Ovary (tissue), 7 donors: ENCODE measurements at regions not wholly inside any gene's neighbourhood (a gene's known extent, or its start where the extent isn't known, plus 50 kb on each side); places are given as distances from the start of the nearest gene placed in this dataset.

Experiments used
- DNase-seq, 5 donors: peaks; one replicate each; pipeline ENCODE4 v3.0.0-alpha.2; 2019 to 2020
- H3K27ac ChIP-seq, 2 donors: fragments of 200-600 bp; one replicate each; pipeline versions ENCODE4 v1.5.1 to v1.8.0; 2019 to 2022
- H3K27me3 ChIP-seq: fragments of 200-600 bp; one replicate; pipeline ENCODE4 v1.8.0; 2022
- H3K36me3 ChIP-seq: fragments of 200-600 bp; sonication (generic); one replicate; pipeline ENCODE4 v1.5.1; 2019
- H3K4me1 ChIP-seq: one replicate; pipeline ENCODE4 v1.8.1; 2013; ENCODE audit warnings: mild to moderate bottlenecking, moderate library complexity; ENCODE audit not compliant: insufficient read depth
- H3K4me3 ChIP-seq: fragments of 200-600 bp; sonication (generic); one replicate; pipeline ENCODE4 v1.5.1; 2017
- H3K9me3 ChIP-seq, 2 donors: fragments of 200-600 bp in 1 of 2; sonication (generic) in 1 of 2; one replicate each; pipeline versions ENCODE4 v1.5.1 to v1.8.1; 2013 to 2019; ENCODE audit warnings: mild to moderate bottlenecking in 1 of 2, moderate library complexity in 1 of 2
- CTCF ChIP-seq, 3 donors: fragments of 450-650 bp in 2 of 3; fragments of 200-600 bp in 1 of 3; IDR thresholded peaks; one replicate each; pipeline versions ENCODE4 v1.5.1 to v1.8.0; 2016 to 2022; ENCODE audit warnings: antibody characterized with exemption in 3 of 3, mild to moderate bottlenecking in 1 of 3
- EP300 ChIP-seq: sonication (generic); formaldehyde crosslinking; IDR thresholded peaks from one replicate; pipeline ENCODE4 v1.6.1; 2017; ENCODE audit warnings: antibody characterized with exemption
- POLR2A ChIP-seq: fragments of 450-650 bp; IDR thresholded peaks from one replicate; pipeline ENCODE4 v1.6.1; 2017; ENCODE audit warnings: antibody characterized with exemption, mild to moderate bottlenecking, moderate library complexity
- WGBS, 3 donors: extraction: QIAGEN DNeasy Blood & Tissue Kit in 1 of 3; methylation state at CpG; one replicate each; pipeline versions ENCODE4 v1.1.5 to v1.1.7; 2013 to 2017; 5-methylcytosine and 5-hydroxymethylcytosine counted together
- intact Hi-C, 4 donors: fragments of 100-400 bp; cut with DNase I; formaldehyde crosslinking; loops; one replicate each; pipeline versions ENCODE4 v1.11.0 to v1.15.1; 2022 to 2023
- donor health status: DM: no; HTN: no; CAD: no; lungs with moderate emphysema.
- donor health status: DM: no; HTN: no; CAD: no.
- donor health status: Bipolar disorder and iron deficiency.
- donor health status: DM: no; HTN: no; CAD: no.
- donor health status: DM: yes; HTN: yes; CAD: no.

- Histone ChIP-seq H3K36me3 (no peaks in the 10 kb centered on the region), H3K27me3 (no peaks in the 10 kb centered on the region), H3K4me3 (no peak overlapping the region), H3K27ac (no peak overlapping the region), H3K4me1 (no peaks in the 10 kb centered on the region), H3K9me3 (peaks cover 0 to 5% of the 10 kb centered on the region in 2 donors)
- DNase-seq = no peak
- WGBS, 3 donors = 91 to 97% (median 94%) methylated on average over 2 of the region's 2 CpGs
- intact Hi-C loops = no loop called here
- TF ChIP-seq POLR2A (no peak), CTCF (IDR thresholded peaks at IDR 0.05) (no peak), EP300 (no peak)
Observed at GRCh38 chr1:60173006-60173405, 99.4 kb upstream of the C1orf87 start.

GRCh38 chr1:60171801-60172200 is 98.2 kb upstream of the C1orf87 start:
- H3K4me1 ChIP-seq = no peaks in the 10 kb centered on the region
- peaks cover 0 to 5% of the 10 kb centered on the region in 2 donors for H3K9me3 ChIP-seq
- DNase-seq = no peak
- intact Hi-C loops = no loop called here
- WGBS, 3 donors = 39 to 51% (median 42%) methylated on average over 4 of the region's 4 CpGs
- H3K27ac ChIP-seq = no peak overlapping the region
- no peaks in the 10 kb centered on the region for H3K27me3 ChIP-seq
- TF ChIP-seq POLR2A = no peak
- no peak for TF ChIP-seq CTCF (IDR thresholded peaks at IDR 0.05)
- TF ChIP-seq EP300 = no peak
- no peaks in the 10 kb centered on the region for H3K36me3 ChIP-seq
- H3K4me3 ChIP-seq = no peak overlapping the region

GRCh38 chr1:60170709-60171108 is 97.1 kb upstream of the C1orf87 start:
- Histone ChIP-seq H3K27me3 (no peaks in the 10 kb centered on the region), H3K27ac (no peak overlapping the region), H3K9me3 (peaks cover 0 to 5% of the 10 kb centered on the region in 2 donors), H3K4me3 (no peak overlapping the region), H3K4me1 (no peaks in the 10 kb centered on the region), H3K36me3 (no peaks in the 10 kb centered on the region)
- no peak for TF ChIP-seq POLR2A
- TF ChIP-seq EP300 = no peak
- TF ChIP-seq CTCF (IDR thresholded peaks at IDR 0.05) = no peak
- DNase-seq = no peak
- intact Hi-C loops = no loop called here

GRCh38 chr1:60169206-60169605 is 95.6 kb upstream of the C1orf87 start:
- Histone ChIP-seq H3K9me3 (peaks cover 0 to 5% of the 10 kb centered on the region in 2 donors), H3K36me3 (no peaks in the 10 kb centered on the region), H3K27me3 (no peaks in the 10 kb centered on the region), H3K4me3 (no peak overlapping the region), H3K4me1 (no peaks in the 10 kb centered on the region), H3K27ac (no peak overlapping the region)
- no peak for DNase-seq
- intact Hi-C loops = no loop called here
- no peak for TF ChIP-seq CTCF (IDR thresholded peaks at IDR 0.05)
- TF ChIP-seq EP300 = no peak
- no peak for TF ChIP-seq POLR2A
- WGBS, 3 donors = 15 to 19% (median 16%) methylated on average over 2 of the region's 2 CpGs

- no peak overlapping the region for H3K4me3 ChIP-seq
- TF ChIP-seq CTCF (IDR thresholded peaks at IDR 0.05) (no peak), EP300 (no peak), POLR2A (no peak)
- H3K36me3 ChIP-seq = no peaks in the 10 kb centered on the region
- WGBS, 3 donors = 69 to 87% (median 85%) methylated on average over 2 of the region's 2 CpGs
- no peaks in the 10 kb centered on the region for H3K9me3 ChIP-seq
- H3K4me1 ChIP-seq = no peaks in the 10 kb centered on the region
- intact Hi-C loops = no loop called here
- no peak for DNase-seq
- H3K27ac ChIP-seq = no peak overlapping the region
- H3K27me3 ChIP-seq = no peaks in the 10 kb centered on the region
Observed at GRCh38 chr1:60162936-60163335, 89.4 kb upstream of the C1orf87 start.
